ENCODE measurements at regions not wholly inside any gene's neighbourhood (a gene's known extent, or its start where the extent isn't known, plus 50 kb on each side); places are given as distances from the start of the nearest gene placed in this dataset.

DNA sequence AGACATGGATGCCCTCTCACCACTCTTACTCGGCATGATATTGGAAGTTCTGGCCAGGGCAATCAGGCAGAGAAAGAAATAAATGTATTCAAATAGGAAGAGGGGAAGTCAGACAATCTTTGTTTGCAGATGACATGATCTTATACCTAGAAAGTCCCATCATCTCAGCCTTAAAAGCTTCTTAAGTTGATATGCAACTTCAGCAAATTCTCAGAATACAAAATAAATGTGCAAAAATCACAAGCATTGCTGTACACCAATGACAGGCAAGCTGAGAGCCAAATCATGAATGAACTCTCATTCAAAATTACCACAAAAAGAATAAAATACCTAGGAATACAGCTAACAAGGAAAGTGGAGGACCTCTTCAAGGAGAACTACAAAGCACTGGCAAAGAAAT, 2190.4 kb downstream of the MAT2B start:
- TF ChIP-seq, protein P1, sequence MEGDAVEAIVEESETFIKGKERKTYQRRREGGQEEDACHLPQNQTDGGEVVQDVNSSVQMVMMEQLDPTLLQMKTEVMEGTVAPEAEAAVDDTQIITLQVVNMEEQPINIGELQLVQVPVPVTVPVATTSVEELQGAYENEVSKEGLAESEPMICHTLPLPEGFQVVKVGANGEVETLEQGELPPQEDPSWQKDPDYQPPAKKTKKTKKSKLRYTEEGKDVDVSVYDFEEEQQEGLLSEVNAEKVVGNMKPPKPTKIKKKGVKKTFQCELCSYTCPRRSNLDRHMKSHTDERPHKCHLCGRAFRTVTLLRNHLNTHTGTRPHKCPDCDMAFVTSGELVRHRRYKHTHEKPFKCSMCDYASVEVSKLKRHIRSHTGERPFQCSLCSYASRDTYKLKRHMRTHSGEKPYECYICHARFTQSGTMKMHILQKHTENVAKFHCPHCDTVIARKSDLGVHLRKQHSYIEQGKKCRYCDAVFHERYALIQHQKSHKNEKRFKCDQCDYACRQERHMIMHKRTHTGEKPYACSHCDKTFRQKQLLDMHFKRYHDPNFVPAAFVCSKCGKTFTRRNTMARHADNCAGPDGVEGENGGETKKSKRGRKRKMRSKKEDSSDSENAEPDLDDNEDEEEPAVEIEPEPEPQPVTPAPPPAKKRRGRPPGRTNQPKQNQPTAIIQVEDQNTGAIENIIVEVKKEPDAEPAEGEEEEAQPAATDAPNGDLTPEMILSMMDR (IDR thresholded peaks at IDR 0.05) = no peak
- Histone ChIP-seq H3K4me3 (no peak overlapping the region), H3K27ac (no peak overlapping the region)
- DNase-seq (ENCODE audit: low spot score) = no peak

DNA sequence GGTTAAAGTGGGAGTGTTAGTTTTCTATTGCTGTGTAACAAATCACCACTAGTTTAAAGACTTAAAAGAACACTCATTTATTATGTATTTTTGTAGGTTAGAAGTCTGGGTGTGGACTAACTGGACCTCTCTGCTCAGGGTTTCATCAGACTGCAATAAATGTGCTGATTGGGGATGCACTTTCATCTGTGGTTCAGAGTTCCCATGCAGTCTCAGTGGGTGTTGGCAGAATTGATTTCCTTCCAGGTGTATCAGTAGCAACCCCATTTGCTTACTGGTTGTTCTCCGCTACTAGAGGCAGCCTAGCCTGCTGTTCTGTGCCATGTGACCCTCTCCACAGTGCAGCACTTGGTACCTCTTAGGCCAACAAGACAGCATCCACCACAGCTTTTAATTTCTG, 2200.5 kb downstream of the MAT2B start:
- no peak overlapping the region for H3K4me3 ChIP-seq
- TF ChIP-seq, protein P1 (IDR thresholded peaks at IDR 0.05) = no peak
- no peak for DNase-seq (ENCODE audit: low spot score)
- no peak overlapping the region for H3K27ac ChIP-seq

DNA sequence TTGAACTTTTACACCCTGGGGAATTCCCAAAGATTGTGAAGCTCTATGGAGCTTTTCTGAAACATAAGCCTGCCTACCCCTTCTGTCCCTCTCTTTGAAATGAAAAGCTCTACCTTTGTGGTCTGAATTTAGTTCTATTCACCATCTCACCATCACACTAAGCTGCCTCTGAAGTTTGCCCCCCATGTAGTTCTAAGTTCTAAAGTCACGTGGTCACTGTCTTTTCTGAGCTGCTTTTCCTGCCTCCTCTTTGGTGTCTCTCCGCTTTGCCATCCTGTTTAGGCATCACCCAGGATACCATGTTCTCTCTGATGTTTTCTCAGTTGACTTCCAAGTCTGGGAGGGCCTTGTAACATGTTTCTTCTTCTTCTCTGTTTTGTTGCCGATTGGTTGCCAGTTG, 2206.6 kb downstream of the MAT2B start:
- TF ChIP-seq, protein P1 (IDR thresholded peaks at IDR 0.05) = no peak
- Histone ChIP-seq H3K4me3 (no peak overlapping the region), H3K27ac (no peak overlapping the region)
- no peak for DNase-seq (ENCODE audit: low spot score)

DNA sequence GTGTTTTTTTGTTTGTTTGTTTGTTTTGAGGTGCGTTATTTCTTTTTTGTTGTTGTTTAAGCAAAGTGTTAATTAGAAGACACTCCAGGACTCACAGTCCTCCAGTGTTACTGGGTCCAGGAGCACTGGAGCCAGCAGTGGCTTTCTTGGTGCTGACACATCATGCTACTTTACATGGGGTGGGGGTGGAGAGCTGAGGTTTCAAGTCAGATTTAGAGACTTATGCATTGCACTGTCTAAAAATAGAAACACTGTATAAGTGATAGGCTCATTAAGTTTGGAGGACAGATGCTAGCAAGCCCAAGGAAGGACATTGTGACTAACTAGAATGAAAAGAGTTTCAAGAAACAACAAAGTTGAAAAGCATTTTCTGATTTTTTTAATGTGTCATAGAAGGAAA, 2209.2 kb downstream of the MAT2B start:
- Histone ChIP-seq H3K27ac (no peak overlapping the region), H3K4me3 (no peak overlapping the region)
- DNase-seq (ENCODE audit: low spot score) = no peak
- TF ChIP-seq, protein P1 (IDR thresholded peaks at IDR 0.05) = no peak

DNA sequence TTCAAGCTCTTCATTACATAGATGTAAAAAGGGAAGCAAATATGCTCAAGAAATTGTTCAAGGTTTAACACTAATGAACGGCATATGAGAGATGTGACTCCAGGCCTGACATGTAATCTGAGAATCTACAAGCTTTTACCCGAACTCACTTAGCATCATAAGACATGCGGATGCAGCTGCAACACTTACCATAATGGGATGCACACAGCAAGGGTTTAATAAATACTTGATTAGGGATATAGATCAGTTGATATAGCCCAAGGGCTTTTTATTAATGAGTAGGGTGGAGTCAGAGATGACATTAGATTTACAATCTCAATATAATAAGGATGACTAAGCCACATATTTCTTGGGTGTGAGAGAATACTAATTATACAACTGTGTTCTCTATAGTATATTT, 2215.5 kb downstream of the MAT2B start:
- TF ChIP-seq, protein P1 (IDR thresholded peaks at IDR 0.05) = no peak
- no peak overlapping the region for H3K27ac ChIP-seq
- no peak overlapping the region for H3K4me3 ChIP-seq
- DNase-seq (ENCODE audit: low spot score) = no peak

DNA sequence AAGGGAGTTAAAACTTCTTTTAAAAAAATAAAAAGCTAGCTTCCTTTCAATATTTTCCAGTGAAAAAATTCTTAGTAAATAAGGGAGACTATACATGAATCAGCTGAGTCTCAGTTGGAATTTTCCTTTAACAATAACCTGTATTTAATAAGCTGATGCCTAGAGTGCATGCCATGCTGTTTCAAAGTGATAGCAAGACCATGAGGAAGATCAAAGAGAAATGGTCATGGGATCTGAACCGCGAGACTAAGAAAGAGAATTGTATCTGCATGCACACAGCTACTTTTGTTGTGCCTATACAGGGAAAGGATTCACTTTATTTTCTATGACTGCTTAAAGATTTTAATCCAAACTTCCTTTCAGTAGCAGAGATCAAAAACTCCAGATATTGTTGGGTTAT, 2217.0 kb downstream of the MAT2B start:
- TF ChIP-seq, protein P1 (IDR thresholded peaks at IDR 0.05) = no peak
- no peak for DNase-seq (ENCODE audit: low spot score)
- Histone ChIP-seq H3K27ac (no peak overlapping the region), H3K4me3 (no peak overlapping the region)

DNA sequence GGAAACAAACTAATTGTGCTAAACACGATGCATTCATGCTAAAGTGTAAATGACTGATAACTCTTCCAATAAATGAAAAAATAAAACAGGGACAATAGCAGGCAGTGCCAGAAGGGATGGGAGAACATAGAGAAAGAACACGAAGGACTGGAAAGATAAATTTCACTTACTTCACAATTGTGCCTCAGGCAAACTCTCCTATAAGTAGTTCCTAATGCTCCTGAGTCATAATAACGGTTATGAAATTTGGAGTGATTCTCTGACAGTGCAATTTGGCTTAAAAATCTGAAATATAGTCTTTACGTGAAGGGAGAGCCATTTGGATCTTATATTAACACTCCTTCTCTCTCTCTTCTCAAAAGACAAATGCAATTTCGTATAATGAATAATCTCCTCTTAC, 2218.5 kb downstream of the MAT2B start:
- Histone ChIP-seq H3K27ac (no peak overlapping the region), H3K4me3 (no peak overlapping the region)
- TF ChIP-seq, protein P1 (IDR thresholded peaks at IDR 0.05) = no peak
- DNase-seq (ENCODE audit: low spot score) = no peak
